ENCODE measurements at regions not wholly inside any gene's neighbourhood (a gene's known extent, or its start where the extent isn't known, plus 50 kb on each side); places are given as distances from the start of the nearest gene placed in this dataset.

DNA sequence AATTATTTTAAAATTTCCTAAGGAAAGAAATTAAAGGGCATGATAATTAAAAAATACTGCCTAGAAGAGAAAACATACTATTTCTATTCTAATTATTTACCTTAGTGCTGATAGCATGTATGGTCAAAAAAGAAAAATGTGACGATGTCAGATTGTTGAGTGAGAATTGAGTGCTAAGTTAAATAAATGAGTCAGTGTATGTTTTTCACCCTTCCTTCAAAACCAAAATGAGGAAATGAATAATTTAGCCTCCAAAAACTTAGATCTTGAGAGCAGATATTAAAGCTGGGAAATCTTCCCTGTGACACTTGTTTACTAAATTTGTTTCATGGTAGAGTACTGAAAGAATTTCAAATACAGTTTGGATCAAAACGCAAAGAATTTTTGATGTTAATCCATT is 58.6 kb upstream of the NYAP2 start:
- no peak for TF ChIP-seq POLR2A (IDR thresholded peaks at IDR 0.05)
- TF ChIP-seq, protein P1, sequence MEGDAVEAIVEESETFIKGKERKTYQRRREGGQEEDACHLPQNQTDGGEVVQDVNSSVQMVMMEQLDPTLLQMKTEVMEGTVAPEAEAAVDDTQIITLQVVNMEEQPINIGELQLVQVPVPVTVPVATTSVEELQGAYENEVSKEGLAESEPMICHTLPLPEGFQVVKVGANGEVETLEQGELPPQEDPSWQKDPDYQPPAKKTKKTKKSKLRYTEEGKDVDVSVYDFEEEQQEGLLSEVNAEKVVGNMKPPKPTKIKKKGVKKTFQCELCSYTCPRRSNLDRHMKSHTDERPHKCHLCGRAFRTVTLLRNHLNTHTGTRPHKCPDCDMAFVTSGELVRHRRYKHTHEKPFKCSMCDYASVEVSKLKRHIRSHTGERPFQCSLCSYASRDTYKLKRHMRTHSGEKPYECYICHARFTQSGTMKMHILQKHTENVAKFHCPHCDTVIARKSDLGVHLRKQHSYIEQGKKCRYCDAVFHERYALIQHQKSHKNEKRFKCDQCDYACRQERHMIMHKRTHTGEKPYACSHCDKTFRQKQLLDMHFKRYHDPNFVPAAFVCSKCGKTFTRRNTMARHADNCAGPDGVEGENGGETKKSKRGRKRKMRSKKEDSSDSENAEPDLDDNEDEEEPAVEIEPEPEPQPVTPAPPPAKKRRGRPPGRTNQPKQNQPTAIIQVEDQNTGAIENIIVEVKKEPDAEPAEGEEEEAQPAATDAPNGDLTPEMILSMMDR (IDR thresholded peaks at IDR 0.05), result no peak
- Histone ChIP-seq H3K36me3 (no peaks in the 10 kb centered on the region), H3K4me1 (no peaks in the 10 kb centered on the region), H3K27me3 (no peaks in the 10 kb centered on the region), H3K27ac (no peak overlapping the region), H3K4me3 (no peak overlapping the region), H3K9me3 (peaks cover 0 to 3% (median 0%) of the 10 kb centered on the region in 12 donors)
- no peak for DNase-seq
- WGBS, 4 donors, result 62 to 82% (median 63%) methylated on average over 2 of the region's 2 CpGs
- no peak for ATAC-seq
- intact Hi-C loops (cut with DNase I), result no loop called here

DNA sequence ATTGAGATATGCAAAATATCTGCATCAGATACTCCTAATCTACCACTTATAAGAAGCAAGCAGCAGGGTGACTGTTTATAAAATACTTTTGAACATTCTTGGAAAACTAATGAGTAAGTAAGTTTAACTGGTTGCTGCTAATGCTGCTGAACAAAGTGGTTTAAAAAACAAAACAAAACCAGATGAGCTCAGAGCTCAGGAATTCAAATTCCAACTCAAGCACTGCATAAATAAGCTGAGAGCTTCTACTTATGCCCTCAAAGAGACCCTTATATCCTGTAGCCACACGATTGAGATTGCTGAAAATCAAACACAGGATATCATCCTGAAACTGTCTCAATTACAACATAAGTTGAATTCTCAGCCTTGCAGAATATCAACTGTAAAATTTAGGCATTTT is 62.3 kb upstream of the NYAP2 start:
- Histone ChIP-seq H3K4me1 (no peaks in the 10 kb centered on the region), H3K27ac (no peak overlapping the region), H3K9me3 (no peaks in the 10 kb centered on the region), H3K27me3 (no peaks in the 10 kb centered on the region), H3K4me3 (no peak overlapping the region), H3K36me3 (no peaks in the 10 kb centered on the region)
- 4 to 8% (median 7%) methylated on average over 1 of the region's 1 CpG for WGBS, 4 donors
- DNase-seq, result no peak
- intact Hi-C loops (cut with DNase I), result no loop called here
- TF ChIP-seq POLR2A (IDR thresholded peaks at IDR 0.05), result no peak
- TF ChIP-seq, protein P1 (IDR thresholded peaks at IDR 0.05), result no peak
- no peak for ATAC-seq

DNA sequence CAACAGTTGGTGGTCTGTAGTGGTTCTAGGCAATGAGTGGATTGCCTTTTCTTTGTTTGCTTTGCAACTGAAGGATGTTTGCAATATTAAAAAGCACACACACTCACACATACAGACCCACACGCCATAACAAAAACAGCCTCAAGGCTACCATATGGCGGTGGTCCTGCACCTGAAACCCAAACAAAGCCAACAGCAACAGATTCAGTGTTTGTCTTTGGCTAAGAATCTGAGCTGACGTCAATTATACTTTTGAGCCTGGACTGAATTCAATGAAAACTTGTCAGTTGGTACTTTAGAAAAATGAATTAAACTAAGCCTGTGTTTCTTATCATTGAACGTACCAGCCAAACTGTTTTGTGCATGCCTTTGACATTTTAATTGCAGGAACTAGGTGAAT is 65.0 kb upstream of the NYAP2 start:
- Histone ChIP-seq H3K27me3 (no peaks in the 10 kb centered on the region), H3K9me3 (peaks cover 0 to 4% (median 0%) of the 10 kb centered on the region in 12 donors), H3K27ac (no peak overlapping the region), H3K36me3 (no peaks in the 10 kb centered on the region), H3K4me3 (no peak overlapping the region), H3K4me1 (no peaks in the 10 kb centered on the region)
- intact Hi-C loops (cut with DNase I), result no loop called here
- TF ChIP-seq, protein P1 (IDR thresholded peaks at IDR 0.05), result no peak
- no peak for TF ChIP-seq POLR2A (IDR thresholded peaks at IDR 0.05)
- WGBS, 4 donors, result 72 to 84% (median 80%) methylated on average over 4 of the region's 4 CpGs
- no peak for DNase-seq
- no peak for ATAC-seq

DNA sequence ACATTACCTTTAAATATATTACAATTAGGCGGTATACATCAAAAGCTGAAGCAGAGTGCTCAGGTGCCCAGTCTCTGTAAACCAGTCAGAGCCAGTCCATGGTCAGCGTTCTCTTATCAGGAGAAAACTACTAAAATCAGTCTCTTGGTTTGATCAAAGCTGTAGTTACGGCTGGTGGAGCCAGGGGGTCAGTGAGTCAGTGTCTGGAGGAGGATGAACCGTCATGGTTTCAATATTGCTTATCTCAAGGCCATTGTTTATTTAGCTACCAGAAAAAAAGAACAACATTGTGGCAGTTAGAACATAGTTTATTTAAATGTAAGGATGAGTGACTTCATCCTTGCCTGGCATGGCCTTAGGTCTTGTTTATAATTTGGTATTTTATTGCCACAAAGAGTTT is 71.3 kb upstream of the NYAP2 start:
- Histone ChIP-seq H3K27ac (no peak overlapping the region), H3K36me3 (no peaks in the 10 kb centered on the region), H3K4me3 (no peak overlapping the region), H3K4me1 (no peaks in the 10 kb centered on the region), H3K27me3 (no peaks in the 10 kb centered on the region), H3K9me3 (peaks cover 0 to 6% (median 0%) of the 10 kb centered on the region in 12 donors)
- WGBS, 4 donors, result 31 to 47% (median 41%) methylated on average over 4 of the region's 4 CpGs
- TF ChIP-seq POLR2A (IDR thresholded peaks at IDR 0.05), result no peak
- TF ChIP-seq, protein P1 (IDR thresholded peaks at IDR 0.05), result no peak
- intact Hi-C loops (cut with DNase I), result no loop called here
- DNase-seq (no peak), ATAC-seq (no peak)
